Neural progenitor cell (in vitro differentiated cells): ENCODE measurements at regions not wholly inside any gene's neighbourhood (a gene's known extent, or its start where the extent isn't known, plus 50 kb on each side); places are given as distances from the start of the nearest gene placed in this dataset.
A peak's percentile ranks its signal among the peaks of the same experiment; 100 is the strongest.

Source experiments
- DNase-seq: peaks from one replicate; pipeline ENCODE4 v3.0.0-alpha.2; 2016; ENCODE audit warnings: low spot score
- H2AFZ ChIP-seq: fragments of 200-600 bp; sonication (generic); replicated peaks from 2 replicates; pipeline ENCODE4 v1.6.1; 2016; ENCODE audit warnings: antibody characterized with exemption
- H3F3A ChIP-seq: fragments of 200-600 bp; sonication (generic); 2 replicates; pipeline ENCODE4 v1.6.1; 2016; ENCODE audit warnings: antibody characterized with exemption, low read depth
- H3K27ac ChIP-seq: fragments of 200-600 bp; sonication (generic); 2 replicates; pipeline ENCODE4 v1.5.1; 2016; ENCODE audit warnings: mild to moderate bottlenecking
- H3K27me3 ChIP-seq: fragments of 200-600 bp; sonication (generic); 2 replicates; pipeline ENCODE4 v1.6.1; 2016; ENCODE audit warnings: mild to moderate bottlenecking, moderate library complexity
- H3K36me3 ChIP-seq: fragments of 200-600 bp; sonication (generic); 2 replicates; pipeline ENCODE4 v1.5.1; 2016
- H3K4me1 ChIP-seq: fragments of 200-600 bp; sonication (generic); 2 replicates; pipeline ENCODE4 v1.6.1; 2016; ENCODE audit warnings: mixed run types
- H3K4me2 ChIP-seq: fragments of 200-600 bp; sonication (generic); 2 replicates; pipeline ENCODE4 v1.6.1; 2016
- H3K4me3 ChIP-seq: fragments of 200-600 bp; sonication (generic); 2 replicates; pipeline ENCODE4 v1.5.1; 2016
- H3K79me2 ChIP-seq: fragments of 200-600 bp; sonication (generic); 2 replicates; pipeline ENCODE4 v1.6.1; 2016; ENCODE audit warnings: low read depth
- H3K9ac ChIP-seq: fragments of 200-600 bp; sonication (generic); 2 replicates; pipeline ENCODE4 v1.6.1; 2016
- H3K9me3 ChIP-seq: fragments of 200-600 bp; sonication (generic); 2 replicates; pipeline ENCODE4 v1.5.1; 2016; ENCODE audit warnings: low read depth
- H4K20me1 ChIP-seq: fragments of 200-600 bp; sonication (generic); 2 replicates; pipeline ENCODE4 v1.6.1; 2016; ENCODE audit warnings: low read depth
- H3K27ac Mint-ChIP-seq: 3 replicates; pipeline ENCODE4 v1.8.0; 2021; ENCODE audit warnings: mixed read lengths
- H3K27me3 Mint-ChIP-seq: 2 replicates; pipeline ENCODE4 v1.8.0; 2022; ENCODE audit warnings: low read depth, mild to moderate bottlenecking, inconsistent platforms, moderate library complexity, mixed read lengths; ENCODE audit not compliant: insufficient read depth
- H3K36me3 Mint-ChIP-seq: 3 replicates; pipeline ENCODE4 v1.8.0; 2021; ENCODE audit warnings: mixed read lengths
- H3K4me1 Mint-ChIP-seq: 3 replicates; pipeline ENCODE4 v1.8.0; 2021; ENCODE audit warnings: mixed read lengths
- H3K4me3 Mint-ChIP-seq: 3 replicates; pipeline ENCODE4 v1.8.0; 2021; ENCODE audit warnings: mild to moderate bottlenecking, moderate library complexity, mixed read lengths
- H3K9me3 Mint-ChIP-seq: 3 replicates; pipeline ENCODE4 v1.8.0; 2020; ENCODE audit warnings: mixed read lengths
- EZH2 ChIP-seq: fragments of 200-600 bp; sonication (generic); IDR thresholded peaks from 2 replicates; pipeline ENCODE4 v1.6.1; 2017; ENCODE audit warnings: antibody characterized with exemption, mild to moderate bottlenecking, moderate library complexity
- EZH2phosphoT487 ChIP-seq: fragments of 200-600 bp; sonication (generic); IDR thresholded peaks from 2 replicates; pipeline ENCODE4 v1.6.1; 2017; ENCODE audit warnings: antibody characterized with exemption
- TF ChIP-seq, protein P1 (sequence below): fragments of 200-600 bp; sonication (generic); IDR thresholded peaks from 2 replicates; pipeline ENCODE4 v1.5.1; 2017; ENCODE audit warnings: antibody characterized with exemption, mild to moderate bottlenecking

DNA sequence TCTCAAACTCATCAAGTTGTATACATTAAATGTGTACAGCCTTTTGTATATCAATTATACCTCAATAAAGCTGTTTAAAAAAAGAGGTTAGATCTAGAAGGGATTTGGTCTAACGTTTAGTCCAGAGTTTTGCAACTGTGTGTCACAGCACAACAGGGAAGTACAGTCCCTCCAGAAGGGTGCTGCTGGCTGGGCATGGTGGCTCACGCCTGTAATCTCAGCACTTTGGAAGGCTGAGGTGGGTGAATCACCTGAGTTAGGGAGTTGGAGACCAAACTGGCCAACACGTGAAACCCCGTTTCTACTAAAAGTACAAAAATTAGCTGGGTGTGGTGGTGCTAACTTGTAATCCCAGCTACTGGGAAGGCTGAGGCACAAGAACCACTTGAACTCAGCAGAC is 78.3 kb upstream of the HAO2 start:
- Mint-ChIP-seq H3K9me3 (no peaks in the 10 kb centered on the region), H3K4me3 (no peak overlapping the region), H3K4me1 (peaks cover 34% of the 10 kb centered on the region), H3K36me3 (no peaks in the 10 kb centered on the region), H3K27me3 (peaks cover 2% of the 10 kb centered on the region), H3K27ac (no peak overlapping the region)
- DNase-seq: no peak
- TF ChIP-seq EZH2phosphoT487 (no peak), EZH2 (no peak)
- TF ChIP-seq, protein P1, sequence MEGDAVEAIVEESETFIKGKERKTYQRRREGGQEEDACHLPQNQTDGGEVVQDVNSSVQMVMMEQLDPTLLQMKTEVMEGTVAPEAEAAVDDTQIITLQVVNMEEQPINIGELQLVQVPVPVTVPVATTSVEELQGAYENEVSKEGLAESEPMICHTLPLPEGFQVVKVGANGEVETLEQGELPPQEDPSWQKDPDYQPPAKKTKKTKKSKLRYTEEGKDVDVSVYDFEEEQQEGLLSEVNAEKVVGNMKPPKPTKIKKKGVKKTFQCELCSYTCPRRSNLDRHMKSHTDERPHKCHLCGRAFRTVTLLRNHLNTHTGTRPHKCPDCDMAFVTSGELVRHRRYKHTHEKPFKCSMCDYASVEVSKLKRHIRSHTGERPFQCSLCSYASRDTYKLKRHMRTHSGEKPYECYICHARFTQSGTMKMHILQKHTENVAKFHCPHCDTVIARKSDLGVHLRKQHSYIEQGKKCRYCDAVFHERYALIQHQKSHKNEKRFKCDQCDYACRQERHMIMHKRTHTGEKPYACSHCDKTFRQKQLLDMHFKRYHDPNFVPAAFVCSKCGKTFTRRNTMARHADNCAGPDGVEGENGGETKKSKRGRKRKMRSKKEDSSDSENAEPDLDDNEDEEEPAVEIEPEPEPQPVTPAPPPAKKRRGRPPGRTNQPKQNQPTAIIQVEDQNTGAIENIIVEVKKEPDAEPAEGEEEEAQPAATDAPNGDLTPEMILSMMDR: no peak
- Histone ChIP-seq H3F3A (no peaks in the 10 kb centered on the region), H3K36me3 (no peaks in the 10 kb centered on the region), H3K27ac (no peak overlapping the region), H3K9me3 (no peaks in the 10 kb centered on the region), H3K4me1 (peaks cover 17% of the 10 kb centered on the region), H3K4me3 (no peak overlapping the region), H3K79me2 (no peaks in the 10 kb centered on the region), H4K20me1 (no peaks in the 10 kb centered on the region), H3K27me3 (no peaks in the 10 kb centered on the region), H2AFZ (no peak overlapping the region), H3K9ac (no peak overlapping the region), H3K4me2 (no peak overlapping the region)

DNA sequence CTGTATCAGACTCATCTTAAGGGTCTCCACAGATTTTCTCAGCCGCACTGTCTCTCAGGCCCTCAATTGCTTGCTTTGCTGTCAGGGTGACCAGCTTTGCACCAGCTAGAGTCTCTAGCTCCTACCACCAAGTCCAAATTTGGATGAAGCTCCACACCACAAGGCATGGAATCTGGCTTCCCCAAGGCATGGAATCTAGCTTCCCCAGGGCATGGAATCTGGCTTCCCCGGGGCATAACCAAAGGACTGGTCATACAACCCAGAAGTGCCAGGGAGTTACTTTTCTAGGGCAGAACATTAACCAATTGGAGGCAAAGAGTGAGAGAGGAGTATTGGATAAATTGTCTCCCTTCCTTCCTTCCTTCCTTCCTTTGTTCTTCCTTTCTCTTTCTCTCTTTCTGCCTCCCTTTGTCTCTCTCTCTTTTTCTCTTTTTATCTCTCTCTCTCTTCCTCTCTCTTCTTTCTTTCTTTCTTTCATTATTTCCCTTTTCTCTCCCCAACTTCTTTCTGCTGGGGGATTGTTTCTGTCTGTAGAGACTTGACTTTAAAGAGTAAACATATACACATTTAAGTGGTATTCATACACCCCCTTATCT is 76.9 kb upstream of the HAO2 start:
- Histone ChIP-seq H3K4me3 (no peak overlapping the region), H3K4me2 (no peak overlapping the region), H3K79me2 (no peaks in the 10 kb centered on the region), H3K36me3 (no peaks in the 10 kb centered on the region), H3K4me1 (peaks cover 13% of the 10 kb centered on the region), H3K9ac (no peak overlapping the region), H4K20me1 (no peaks in the 10 kb centered on the region), H3K9me3 (no peaks in the 10 kb centered on the region), H3F3A (no peaks in the 10 kb centered on the region), H3K27me3 (no peaks in the 10 kb centered on the region), H2AFZ (no peak overlapping the region), H3K27ac (no peak overlapping the region)
- H3K27me3 Mint-ChIP-seq: no peaks in the 10 kb centered on the region
- H3K4me1 Mint-ChIP-seq: peaks cover 36% of the 10 kb centered on the region
- no peak for TF ChIP-seq EZH2phosphoT487
- TF ChIP-seq, protein P1: no peak
- no peak for TF ChIP-seq EZH2
- peak overlapping the region; percentile 44 for H3K27ac Mint-ChIP-seq
- no peak for DNase-seq
- no peak overlapping the region for H3K4me3 Mint-ChIP-seq
- H3K36me3 Mint-ChIP-seq: peaks cover 2% of the 10 kb centered on the region
- H3K9me3 Mint-ChIP-seq: no peaks in the 10 kb centered on the region

- no peaks in the 10 kb centered on the region for H3K79me2 ChIP-seq
- DNase-seq: no peak
- no peaks in the 10 kb centered on the region for H4K20me1 ChIP-seq
- no peak overlapping the region for H3K9ac ChIP-seq
- no peak overlapping the region for H3K4me2 ChIP-seq
- Mint-ChIP-seq H3K4me3 (peak overlapping the region; percentile 22), H3K4me1 (peaks cover 40% of the 10 kb centered on the region), H3K36me3 (peaks cover 2% of the 10 kb centered on the region), H3K27me3 (no peaks in the 10 kb centered on the region), H3K27ac (peak overlapping the region; percentile 77), H3K9me3 (peaks cover 2% of the 10 kb centered on the region)
- H3K4me3 ChIP-seq: no peak overlapping the region
- H3K27ac ChIP-seq: no peak overlapping the region
- H3K36me3 ChIP-seq: no peaks in the 10 kb centered on the region
- H3K27me3 ChIP-seq: no peaks in the 10 kb centered on the region
- TF ChIP-seq, protein P1: no peak
- no peak for TF ChIP-seq EZH2phosphoT487
- no peaks in the 10 kb centered on the region for H3F3A ChIP-seq
- H3K9me3 ChIP-seq: no peaks in the 10 kb centered on the region
- peaks cover 13% of the 10 kb centered on the region for H3K4me1 ChIP-seq
- H2AFZ ChIP-seq: no peak overlapping the region
Observed at GRCh38 chr1:119293797-119294196, 74.8 kb upstream of the HAO2 start.
